Stimulated activated naive CD8-positive, alpha-beta T cell treated with anti-CD3 and anti-CD28 coated beads, Interleukin-15, Interleukin-2, amounts not matched to agents 100 U/mL and 50 U/mL, for 24 hours (primary cell): ENCODE measurements at regions not wholly inside any gene's neighbourhood (a gene's known extent, or its start where the extent isn't known, plus 50 kb on each side); places are given as distances from the start of the nearest gene placed in this dataset.

ENCODE experiments used
- ATAC-seq: fragments of 150-1000 bp; cut with Tn5 transposase; one replicate; pipeline ENCODE4 v1.10.0; 2021
- DNase-seq: peaks from one replicate; pipeline ENCODE4 v3.0.0; 2021

- DNase-seq (no peak), ATAC-seq (no peak)
Observed at GRCh38 chr17:55582897-55583296, 71.6 kb upstream of the SMIM36 start.

- DNase-seq (no peak), ATAC-seq (no peak)
Observed at GRCh38 chr17:55580596-55581133, 69.4 kb upstream of the SMIM36 start.

- DNase-seq (peak; percentile 49), ATAC-seq (peak; percentile 50)
Observed at GRCh38 chr17:55577687-55578086, 66.4 kb upstream of the SMIM36 start.

GRCh38 chr17:55576996-55577586 is 65.8 kb upstream of the SMIM36 start:
- DNase-seq, result peak; percentile 44

GRCh38 chr17:55576237-55576995 is 65.2 kb upstream of the SMIM36 start:
- ATAC-seq (no peak), DNase-seq (no peak)

More at GRCh38 chr17:55576996-55577586, 65.8 kb upstream of the SMIM36 start:
- ATAC-seq, result peak; percentile 85

GRCh38 chr17:55575058-55575636 is 63.9 kb upstream of the SMIM36 start:
- DNase-seq (no peak), ATAC-seq (no peak)

GRCh38 chr17:55572599-55572998 is 61.3 kb upstream of the SMIM36 start:
- ATAC-seq (no peak), DNase-seq (no peak)

- ATAC-seq (no peak), DNase-seq (no peak)
Observed at GRCh38 chr17:55572139-55572538, 60.9 kb upstream of the SMIM36 start.

- no peak for DNase-seq
- ATAC-seq, result no peak
Observed at GRCh38 chr17:55571095-55571494, 59.8 kb upstream of the SMIM36 start.

- no peak for ATAC-seq
- DNase-seq, result no peak
Observed at GRCh38 chr17:55570391-55570790, 59.1 kb upstream of the SMIM36 start.

- no peak for ATAC-seq
- DNase-seq, result no peak
Observed at GRCh38 chr17:55567240-55568214, 56.3 kb upstream of the SMIM36 start.

- DNase-seq (no peak), ATAC-seq (no peak)
Observed at GRCh38 chr17:55564081-55564480, 52.8 kb upstream of the SMIM36 start.

- DNase-seq, result no peak
- ATAC-seq, result no peak
Observed at GRCh38 chr17:55563363-55563762, 52.1 kb upstream of the SMIM36 start.

- DNase-seq, result no peak
- no peak for ATAC-seq
Observed at GRCh38 chr17:55561973-55562495, 50.8 kb upstream of the SMIM36 start.

GRCh38 chr17:55561316-55561972 is 50.2 kb upstream of the SMIM36 start:
- ATAC-seq (no peak), DNase-seq (no peak)
